ENCODE measurements at regions not wholly inside any gene's neighbourhood (a gene's known extent, or its start where the extent isn't known, plus 50 kb on each side); places are given as distances from the start of the nearest gene placed in this dataset.

DNA sequence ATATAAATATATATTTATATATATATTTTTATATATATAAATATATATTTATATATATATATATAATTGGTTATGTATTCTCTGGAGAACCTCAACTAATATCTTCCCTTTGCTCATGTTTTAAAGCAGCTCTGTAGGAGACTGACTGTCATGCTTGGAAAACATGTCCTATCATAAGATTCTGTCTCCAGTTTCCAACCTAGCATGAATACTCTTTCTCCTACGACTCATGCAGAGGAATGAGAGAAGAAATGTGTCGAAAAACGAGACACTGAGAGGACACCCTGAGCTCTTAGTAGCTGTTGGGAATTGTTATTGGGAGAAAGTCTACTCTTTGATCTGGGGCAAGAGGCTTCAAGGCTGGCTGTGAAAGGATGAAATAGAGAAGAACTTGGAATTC lies 166.5 kb upstream of the SLIT2 start:
- POLR2A ChIA-PET = no interaction called here
- DNase-seq (ENCODE audit: low read depth, low spot score) = no peak
- in situ Hi-C loops (cut with HindIII; ENCODE audit: low pct_unique_long_range_greater_than_20kb, low sequenced_read_pairs) = no loop called here

DNA sequence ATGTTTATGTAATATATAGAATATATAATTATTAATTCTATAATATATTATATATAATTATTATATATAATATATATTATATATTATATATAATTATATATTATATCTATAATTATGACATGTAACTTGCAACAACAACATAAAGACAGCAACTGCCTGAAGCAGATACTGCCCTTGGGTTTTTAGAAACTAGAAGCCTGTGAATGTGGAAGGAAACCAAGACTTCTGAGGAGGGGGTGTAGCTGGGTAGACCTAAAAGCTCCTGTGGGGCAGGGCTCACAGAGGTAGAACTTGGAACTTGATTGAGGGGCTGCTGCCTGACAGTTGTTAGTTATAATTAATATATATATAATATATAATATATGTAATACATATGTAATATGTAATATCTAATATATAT lies 167.2 kb upstream of the SLIT2 start:
- Histone ChIP-seq H3K27ac (ENCODE audit: low read length) (no peak overlapping the region), H3K4me1 (ENCODE audit: control insufficient read depth, insufficient read depth, low read length) (no peaks in the 10 kb centered on the region), H3K27me3 (ENCODE audit: control insufficient read depth, insufficient read depth, low read length) (no peaks in the 10 kb centered on the region), H3K9me3 (ENCODE audit: control insufficient read depth, insufficient read depth, low read depth, low read length) (no peaks in the 10 kb centered on the region), H3K36me3 (ENCODE audit: control insufficient read depth, insufficient read depth, low read length) (no peaks in the 10 kb centered on the region), H3K4me3 (ENCODE audit: low read depth in 2 of 2, low read length in 2 of 2) (no peak overlapping the region)
- TF ChIP-seq, protein P1, sequence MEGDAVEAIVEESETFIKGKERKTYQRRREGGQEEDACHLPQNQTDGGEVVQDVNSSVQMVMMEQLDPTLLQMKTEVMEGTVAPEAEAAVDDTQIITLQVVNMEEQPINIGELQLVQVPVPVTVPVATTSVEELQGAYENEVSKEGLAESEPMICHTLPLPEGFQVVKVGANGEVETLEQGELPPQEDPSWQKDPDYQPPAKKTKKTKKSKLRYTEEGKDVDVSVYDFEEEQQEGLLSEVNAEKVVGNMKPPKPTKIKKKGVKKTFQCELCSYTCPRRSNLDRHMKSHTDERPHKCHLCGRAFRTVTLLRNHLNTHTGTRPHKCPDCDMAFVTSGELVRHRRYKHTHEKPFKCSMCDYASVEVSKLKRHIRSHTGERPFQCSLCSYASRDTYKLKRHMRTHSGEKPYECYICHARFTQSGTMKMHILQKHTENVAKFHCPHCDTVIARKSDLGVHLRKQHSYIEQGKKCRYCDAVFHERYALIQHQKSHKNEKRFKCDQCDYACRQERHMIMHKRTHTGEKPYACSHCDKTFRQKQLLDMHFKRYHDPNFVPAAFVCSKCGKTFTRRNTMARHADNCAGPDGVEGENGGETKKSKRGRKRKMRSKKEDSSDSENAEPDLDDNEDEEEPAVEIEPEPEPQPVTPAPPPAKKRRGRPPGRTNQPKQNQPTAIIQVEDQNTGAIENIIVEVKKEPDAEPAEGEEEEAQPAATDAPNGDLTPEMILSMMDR (IDR thresholded peaks at IDR 0.05) = no peak
- no peak for TF ChIP-seq TCF7L2 (IDR thresholded peaks at IDR 0.05; ENCODE audit: low read depth, low read length)
- TF ChIP-seq POLR2AphosphoS5 (IDR thresholded peaks at IDR 0.05; ENCODE audit: low read depth, low read length) = no peak
- TF ChIP-seq SIN3A (IDR thresholded peaks at IDR 0.05; ENCODE audit: borderline replicate concordance, insufficient read depth, low read depth, low read length) = no peak
- TF ChIP-seq, protein P2, sequence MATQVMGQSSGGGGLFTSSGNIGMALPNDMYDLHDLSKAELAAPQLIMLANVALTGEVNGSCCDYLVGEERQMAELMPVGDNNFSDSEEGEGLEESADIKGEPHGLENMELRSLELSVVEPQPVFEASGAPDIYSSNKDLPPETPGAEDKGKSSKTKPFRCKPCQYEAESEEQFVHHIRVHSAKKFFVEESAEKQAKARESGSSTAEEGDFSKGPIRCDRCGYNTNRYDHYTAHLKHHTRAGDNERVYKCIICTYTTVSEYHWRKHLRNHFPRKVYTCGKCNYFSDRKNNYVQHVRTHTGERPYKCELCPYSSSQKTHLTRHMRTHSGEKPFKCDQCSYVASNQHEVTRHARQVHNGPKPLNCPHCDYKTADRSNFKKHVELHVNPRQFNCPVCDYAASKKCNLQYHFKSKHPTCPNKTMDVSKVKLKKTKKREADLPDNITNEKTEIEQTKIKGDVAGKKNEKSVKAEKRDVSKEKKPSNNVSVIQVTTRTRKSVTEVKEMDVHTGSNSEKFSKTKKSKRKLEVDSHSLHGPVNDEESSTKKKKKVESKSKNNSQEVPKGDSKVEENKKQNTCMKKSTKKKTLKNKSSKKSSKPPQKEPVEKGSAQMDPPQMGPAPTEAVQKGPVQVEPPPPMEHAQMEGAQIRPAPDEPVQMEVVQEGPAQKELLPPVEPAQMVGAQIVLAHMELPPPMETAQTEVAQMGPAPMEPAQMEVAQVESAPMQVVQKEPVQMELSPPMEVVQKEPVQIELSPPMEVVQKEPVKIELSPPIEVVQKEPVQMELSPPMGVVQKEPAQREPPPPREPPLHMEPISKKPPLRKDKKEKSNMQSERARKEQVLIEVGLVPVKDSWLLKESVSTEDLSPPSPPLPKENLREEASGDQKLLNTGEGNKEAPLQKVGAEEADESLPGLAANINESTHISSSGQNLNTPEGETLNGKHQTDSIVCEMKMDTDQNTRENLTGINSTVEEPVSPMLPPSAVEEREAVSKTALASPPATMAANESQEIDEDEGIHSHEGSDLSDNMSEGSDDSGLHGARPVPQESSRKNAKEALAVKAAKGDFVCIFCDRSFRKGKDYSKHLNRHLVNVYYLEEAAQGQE (IDR thresholded peaks at IDR 0.05; ENCODE audit: insufficient read depth in 1 of 2, low read depth in 2 of 2, low read length in 1 of 2) = no peak
- intact Hi-C loops (cut with micrococcal nuclease; ENCODE audit: unreplicated experiment) = no loop called here
- no peak for DNase-seq (ENCODE audit: low read depth, low spot score)
- no TSS peak for BruUV-seq (replicated peaks)
- ChIA-PET POLR2A (no interaction called here), CTCF (no interaction called here)
- in situ Hi-C loops (cut with HindIII; ENCODE audit: low pct_unique_long_range_greater_than_20kb, low sequenced_read_pairs) = no loop called here
- no peak for ATAC-seq

More for the DNA sequence above, 166.5 kb upstream of the SLIT2 start:
- Histone ChIP-seq H3K4me3 (ENCODE audit: low read depth in 2 of 2, low read length in 2 of 2) (no peak overlapping the region), H3K36me3 (ENCODE audit: control insufficient read depth, insufficient read depth, low read length) (no peaks in the 10 kb centered on the region), H3K9me3 (ENCODE audit: control insufficient read depth, insufficient read depth, low read depth, low read length) (no peaks in the 10 kb centered on the region), H3K4me1 (ENCODE audit: control insufficient read depth, insufficient read depth, low read length) (no peaks in the 10 kb centered on the region), H3K27me3 (ENCODE audit: control insufficient read depth, insufficient read depth, low read length) (no peaks in the 10 kb centered on the region), H3K27ac (ENCODE audit: low read length) (no peak overlapping the region)
- BruUV-seq (replicated peaks) = no TSS peak
- TF ChIP-seq POLR2AphosphoS5 (IDR thresholded peaks at IDR 0.05; ENCODE audit: low read depth, low read length) (no peak), SIN3A (IDR thresholded peaks at IDR 0.05; ENCODE audit: borderline replicate concordance, insufficient read depth, low read depth, low read length) (no peak), TCF7L2 (IDR thresholded peaks at IDR 0.05; ENCODE audit: low read depth, low read length) (no peak)
- TF ChIP-seq, protein P2 (IDR thresholded peaks at IDR 0.05; ENCODE audit: insufficient read depth in 1 of 2, low read depth in 2 of 2, low read length in 1 of 2) = no peak
- TF ChIP-seq, protein P1 (IDR thresholded peaks at IDR 0.05) = no peak
- CTCF ChIA-PET = no interaction called here
- intact Hi-C loops (cut with micrococcal nuclease; ENCODE audit: unreplicated experiment) = no loop called here
- ATAC-seq = no peak

Data from Panc1 (cell line).